ENCODE measurements at regions not wholly inside any gene's neighbourhood (a gene's known extent, or its start where the extent isn't known, plus 50 kb on each side); places are given as distances from the start of the nearest gene placed in this dataset.

- no peak for DNase-seq (ENCODE audit: insufficient read length, low spot score)
- no peak for FAIRE-seq
Measured at GRCh38 chr6:33952016-33952415, 148.2 kb upstream of the MLN start.

GRCh38 chr6:33950891-33951889 is 147.4 kb upstream of the MLN start:
- DNase-seq (ENCODE audit: insufficient read length, low spot score) (no peak), FAIRE-seq (no peak)

GRCh38 chr6:33950472-33950881 is 146.7 kb upstream of the MLN start:
- DNase-seq (ENCODE audit: insufficient read length, low spot score) (no peak), FAIRE-seq (no peak)

GRCh38 chr6:33949877-33950435 is 146.2 kb upstream of the MLN start:
- no peak for DNase-seq (ENCODE audit: insufficient read length, low spot score)
- FAIRE-seq, result no peak

GRCh38 chr6:33949111-33949510 is 145.3 kb upstream of the MLN start:
- no peak for FAIRE-seq
- DNase-seq (ENCODE audit: insufficient read length, low spot score), result no peak

GRCh38 chr6:33947916-33948594 is 144.3 kb upstream of the MLN start:
- DNase-seq (ENCODE audit: insufficient read length, low spot score) (no peak), FAIRE-seq (no peak)

- DNase-seq (ENCODE audit: insufficient read length, low spot score) (no peak), FAIRE-seq (no peak)
Measured at GRCh38 chr6:33947047-33947446, 143.2 kb upstream of the MLN start.

GRCh38 chr6:33945931-33946330 is 142.1 kb upstream of the MLN start:
- FAIRE-seq, result no peak
- DNase-seq (ENCODE audit: insufficient read length, low spot score), result no peak

GRCh38 chr6:33944686-33945411 is 141.0 kb upstream of the MLN start:
- no peak for FAIRE-seq
- DNase-seq (ENCODE audit: insufficient read length, low spot score), result no peak

- no peak for DNase-seq (ENCODE audit: insufficient read length, low spot score)
- FAIRE-seq, result no peak
Measured at GRCh38 chr6:33936886-33937285, 133.1 kb upstream of the MLN start.

GRCh38 chr6:33935439-33936080 is 131.8 kb upstream of the MLN start:
- no peak for DNase-seq (ENCODE audit: insufficient read length, low spot score)
- no peak for FAIRE-seq

GRCh38 chr6:33934731-33935270 is 131.0 kb upstream of the MLN start:
- no peak for FAIRE-seq
- no peak for DNase-seq (ENCODE audit: insufficient read length, low spot score)

- no peak for DNase-seq (ENCODE audit: insufficient read length, low spot score)
- no peak for FAIRE-seq
Measured at GRCh38 chr6:33933101-33933500, 129.3 kb upstream of the MLN start.

- FAIRE-seq (no peak), DNase-seq (ENCODE audit: insufficient read length, low spot score) (no peak)
Measured at GRCh38 chr6:33931799-33932198, 128.0 kb upstream of the MLN start.

GRCh38 chr6:33929575-33930288 is 125.9 kb upstream of the MLN start:
- no peak for FAIRE-seq
- DNase-seq (ENCODE audit: insufficient read length, low spot score), result no peak

- FAIRE-seq (no peak), DNase-seq (ENCODE audit: insufficient read length, low spot score) (no peak)
Measured at GRCh38 chr6:33927616-33928015, 123.8 kb upstream of the MLN start.

- FAIRE-seq, result no peak
- no peak for DNase-seq (ENCODE audit: insufficient read length, low spot score)
Measured at GRCh38 chr6:33927112-33927511, 123.3 kb upstream of the MLN start.

- no peak for DNase-seq (ENCODE audit: insufficient read length, low spot score)
- no peak for FAIRE-seq
Measured at GRCh38 chr6:33926451-33926850, 122.6 kb upstream of the MLN start.

GRCh38 chr6:33925936-33926335 is 122.1 kb upstream of the MLN start:
- FAIRE-seq (no peak), DNase-seq (ENCODE audit: insufficient read length, low spot score) (no peak)

GRCh38 chr6:33925210-33925609 is 121.4 kb upstream of the MLN start:
- DNase-seq (ENCODE audit: insufficient read length, low spot score) (no peak), FAIRE-seq (no peak)
